ENCODE measurements at regions not wholly inside any gene's neighbourhood (a gene's known extent, or its start where the extent isn't known, plus 50 kb on each side); places are given as distances from the start of the nearest gene placed in this dataset.

DNA sequence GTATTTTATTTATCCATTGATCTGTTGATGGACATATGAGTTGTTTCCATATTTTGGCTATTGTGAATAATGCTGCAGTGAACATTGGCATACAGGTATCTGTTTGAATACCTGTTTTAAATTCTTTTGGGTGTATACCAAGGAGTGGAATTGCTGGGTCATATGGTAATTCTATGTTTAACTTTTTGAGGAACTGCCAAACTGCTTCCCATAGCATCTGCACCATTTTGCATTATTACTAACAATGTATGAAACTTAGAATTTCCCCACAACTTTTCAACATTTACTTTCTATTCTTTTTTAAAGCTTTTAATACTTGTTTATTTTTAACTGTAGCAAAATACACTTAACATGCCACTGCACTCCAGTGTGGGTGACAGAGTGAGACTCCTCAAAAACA lies 57.0 kb upstream of the MSN start:
- TF ChIP-seq, protein P1, sequence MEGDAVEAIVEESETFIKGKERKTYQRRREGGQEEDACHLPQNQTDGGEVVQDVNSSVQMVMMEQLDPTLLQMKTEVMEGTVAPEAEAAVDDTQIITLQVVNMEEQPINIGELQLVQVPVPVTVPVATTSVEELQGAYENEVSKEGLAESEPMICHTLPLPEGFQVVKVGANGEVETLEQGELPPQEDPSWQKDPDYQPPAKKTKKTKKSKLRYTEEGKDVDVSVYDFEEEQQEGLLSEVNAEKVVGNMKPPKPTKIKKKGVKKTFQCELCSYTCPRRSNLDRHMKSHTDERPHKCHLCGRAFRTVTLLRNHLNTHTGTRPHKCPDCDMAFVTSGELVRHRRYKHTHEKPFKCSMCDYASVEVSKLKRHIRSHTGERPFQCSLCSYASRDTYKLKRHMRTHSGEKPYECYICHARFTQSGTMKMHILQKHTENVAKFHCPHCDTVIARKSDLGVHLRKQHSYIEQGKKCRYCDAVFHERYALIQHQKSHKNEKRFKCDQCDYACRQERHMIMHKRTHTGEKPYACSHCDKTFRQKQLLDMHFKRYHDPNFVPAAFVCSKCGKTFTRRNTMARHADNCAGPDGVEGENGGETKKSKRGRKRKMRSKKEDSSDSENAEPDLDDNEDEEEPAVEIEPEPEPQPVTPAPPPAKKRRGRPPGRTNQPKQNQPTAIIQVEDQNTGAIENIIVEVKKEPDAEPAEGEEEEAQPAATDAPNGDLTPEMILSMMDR (IDR thresholded peaks at IDR 0.05; ENCODE audit: low read depth, low read length) = no peak
- H3K4me3 ChIP-seq (ENCODE audit: low read depth, low read length) = no peak overlapping the region
- no peaks in the 10 kb centered on the region for H3K27me3 ChIP-seq
- H3K36me3 ChIP-seq = no peaks in the 10 kb centered on the region
- no peaks in the 10 kb centered on the region for H3K9me3 ChIP-seq
- DNase-seq = no peak
- no peaks in the 10 kb centered on the region for H3K4me1 ChIP-seq

DNA sequence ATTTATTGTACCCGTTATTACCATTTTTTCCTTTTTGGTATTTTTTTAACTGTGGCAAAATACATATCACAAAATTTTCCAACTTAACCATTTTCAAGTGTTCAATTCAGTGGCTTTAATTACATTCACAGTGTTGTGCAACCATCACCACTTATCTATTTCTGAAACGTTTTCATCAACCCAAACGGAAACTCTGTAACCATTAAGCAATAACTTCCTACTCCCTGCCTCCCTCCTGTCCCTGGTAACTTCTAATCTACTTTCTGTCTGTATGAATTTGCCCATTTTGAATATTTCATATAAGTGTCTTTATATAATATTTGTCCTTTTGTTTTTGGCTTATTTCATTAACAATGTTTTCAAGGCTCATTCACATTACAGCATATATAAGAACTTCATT lies 57.4 kb upstream of the MSN start:
- no peaks in the 10 kb centered on the region for H3K9me3 ChIP-seq
- no peaks in the 10 kb centered on the region for H3K36me3 ChIP-seq
- no peak for DNase-seq
- H3K4me1 ChIP-seq = no peaks in the 10 kb centered on the region
- H3K27me3 ChIP-seq = no peaks in the 10 kb centered on the region
- H3K4me3 ChIP-seq (ENCODE audit: low read depth, low read length) = no peak overlapping the region
- TF ChIP-seq, protein P1 (IDR thresholded peaks at IDR 0.05; ENCODE audit: low read depth, low read length) = no peak

DNA sequence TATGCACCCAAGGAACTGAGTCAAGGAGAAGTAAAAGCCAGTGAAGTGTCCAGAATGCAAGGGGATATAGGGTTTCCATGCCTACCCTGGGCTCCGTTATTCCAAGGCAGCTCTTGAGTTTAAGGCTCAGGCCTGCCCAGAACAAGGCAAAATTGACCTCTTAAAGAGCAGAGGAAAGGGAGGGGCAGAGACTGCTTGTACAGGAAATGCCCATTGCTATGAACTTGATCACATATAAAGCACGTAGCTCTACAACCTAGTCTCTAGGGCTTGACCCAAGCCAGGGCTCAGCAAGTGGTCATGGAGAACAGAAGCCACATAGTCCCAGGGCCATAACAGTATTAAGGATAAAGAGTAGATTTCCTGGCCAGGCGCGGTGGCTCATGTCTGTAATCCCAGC lies 58.2 kb upstream of the MSN start:
- H3K27me3 ChIP-seq = no peaks in the 10 kb centered on the region
- no peaks in the 10 kb centered on the region for H3K36me3 ChIP-seq
- no peak for DNase-seq
- no peaks in the 10 kb centered on the region for H3K4me1 ChIP-seq
- no peak overlapping the region for H3K4me3 ChIP-seq (ENCODE audit: low read depth, low read length)
- TF ChIP-seq, protein P1 (IDR thresholded peaks at IDR 0.05; ENCODE audit: low read depth, low read length) = no peak
- H3K9me3 ChIP-seq = no peaks in the 10 kb centered on the region

DNA sequence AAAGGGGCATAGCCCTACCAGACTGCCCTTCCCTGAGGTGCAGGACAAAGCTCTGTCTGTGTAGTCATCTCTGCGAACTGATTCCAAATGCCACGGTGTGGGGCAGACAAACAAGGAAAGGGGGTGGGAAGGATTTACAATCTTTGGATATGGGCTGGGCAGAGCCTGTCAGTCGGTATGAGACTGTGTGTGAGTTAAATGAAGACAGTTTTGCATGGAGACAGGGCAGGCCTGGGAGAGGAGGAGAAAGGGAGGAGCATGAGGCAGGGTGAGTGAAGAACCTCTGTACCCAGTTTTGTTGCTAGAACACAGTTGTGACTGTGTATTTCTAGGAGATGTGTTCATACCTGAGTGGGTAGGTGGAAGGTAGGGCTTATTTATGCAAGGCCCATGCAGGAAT lies 59.4 kb upstream of the MSN start:
- no peaks in the 10 kb centered on the region for H3K27me3 ChIP-seq
- no peaks in the 10 kb centered on the region for H3K9me3 ChIP-seq
- no peaks in the 10 kb centered on the region for H3K4me1 ChIP-seq
- TF ChIP-seq, protein P1 (IDR thresholded peaks at IDR 0.05; ENCODE audit: low read depth, low read length) = no peak
- no peaks in the 10 kb centered on the region for H3K36me3 ChIP-seq
- no peak for DNase-seq
- no peak overlapping the region for H3K4me3 ChIP-seq (ENCODE audit: low read depth, low read length)

DNA sequence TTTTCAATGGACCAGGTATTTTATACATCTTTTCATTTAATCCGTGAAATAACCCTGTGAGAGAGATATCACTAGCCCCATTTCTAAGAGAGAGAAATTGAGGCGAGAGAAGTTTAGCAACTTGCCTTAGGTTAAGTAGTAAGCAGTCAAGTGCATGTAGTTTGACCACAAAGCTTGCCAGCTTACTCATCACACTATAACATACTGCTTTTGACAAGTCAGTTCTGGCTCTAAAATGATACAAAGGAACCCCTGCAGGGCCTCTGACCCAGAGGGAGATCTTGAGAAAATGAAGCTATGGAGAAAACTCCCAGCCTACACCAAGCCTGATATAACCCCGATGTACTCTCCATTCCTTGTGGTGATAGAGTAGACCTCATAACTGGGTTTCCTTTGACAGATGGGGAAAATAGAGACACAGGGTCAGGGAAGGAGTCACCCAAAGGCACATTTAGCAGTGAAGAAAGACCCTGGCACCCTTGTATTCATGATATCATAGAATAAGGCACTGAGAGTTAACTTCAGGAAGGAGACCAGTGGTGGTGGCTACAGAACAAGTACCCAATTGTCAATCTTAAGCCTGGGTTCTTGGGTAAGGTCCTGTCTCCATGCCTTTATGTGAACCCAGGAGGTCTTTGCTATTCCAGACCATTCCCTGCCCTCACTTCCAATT lies 60.2 kb upstream of the MSN start:
- Histone ChIP-seq H3K4me1 (no peaks in the 10 kb centered on the region), H3K9me3 (no peaks in the 10 kb centered on the region), H3K4me3 (ENCODE audit: low read depth, low read length) (no peak overlapping the region), H3K27me3 (no peaks in the 10 kb centered on the region), H3K36me3 (no peaks in the 10 kb centered on the region)
- TF ChIP-seq, protein P1 (IDR thresholded peaks at IDR 0.05; ENCODE audit: low read depth, low read length) = no peak
- DNase-seq = no peak

DNA sequence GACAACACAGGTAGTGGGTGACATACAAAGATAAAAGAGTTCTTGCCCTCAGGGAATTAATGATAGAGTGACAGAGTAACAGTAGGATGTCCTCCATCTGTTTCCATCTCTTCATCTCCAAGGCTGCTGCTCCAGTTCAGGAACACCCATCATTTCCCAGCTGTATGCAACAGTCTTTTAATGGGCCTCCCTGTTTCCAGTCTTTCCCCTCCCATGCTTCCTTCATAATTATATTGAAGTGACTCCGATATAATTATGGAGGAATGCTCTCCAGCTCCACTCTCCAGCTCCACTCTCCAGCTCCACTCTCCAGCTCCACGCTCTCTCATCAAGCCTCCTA lies 65.3 kb upstream of the MSN start:
- no peaks in the 10 kb centered on the region for H3K36me3 ChIP-seq
- H3K27me3 ChIP-seq = no peaks in the 10 kb centered on the region
- H3K4me1 ChIP-seq = no peaks in the 10 kb centered on the region
- no peak overlapping the region for H3K4me3 ChIP-seq (ENCODE audit: low read depth, low read length)
- no peaks in the 10 kb centered on the region for H3K9me3 ChIP-seq
- no peak for DNase-seq
- TF ChIP-seq, protein P1 (IDR thresholded peaks at IDR 0.05; ENCODE audit: low read depth, low read length) = no peak
